Right lobe of liver (tissue), 6 donors: ENCODE measurements at regions not wholly inside any gene's neighbourhood (a gene's known extent, or its start where the extent isn't known, plus 50 kb on each side); places are given as distances from the start of the nearest gene placed in this dataset.

ENCODE experiments used
- ATAC-seq, 4 donors: fragments of 200-7000 bp; cut with Tn5 transposase; one replicate each; pipeline ENCODE4 v1.9.1; 2020; ENCODE audit warnings: mild to moderate bottlenecking in 4 of 4, moderate library complexity in 4 of 4
- DNase-seq, 3 donors: peaks; one replicate each; pipeline ENCODE4 v3.0.0-alpha.2; 2020
- H3K27ac ChIP-seq, 3 donors: fragments of 200-600 bp; one replicate each; pipeline ENCODE4 v1.8.0; 2022
- H3K27me3 ChIP-seq, 2 donors: fragments of 200-600 bp; one replicate each; pipeline ENCODE4 v1.8.0; 2022
- H3K36me3 ChIP-seq, 4 donors: fragments of 200-600 bp; sonication (generic) in 1 of 4; one replicate each; pipeline versions ENCODE4 v1.5.1 to v1.8.0; 2017 to 2022; ENCODE audit warnings: control low read depth in 1 of 4
- H3K4me1 ChIP-seq, 4 donors: fragments of 200-600 bp; sonication (generic) in 1 of 4; one replicate each; pipeline versions ENCODE4 v1.5.1 to v1.8.0; 2017 to 2022; ENCODE audit warnings: control low read depth in 1 of 4
- H3K4me3 ChIP-seq, 3 donors: fragments of 200-600 bp; one replicate each; pipeline ENCODE4 v1.8.0; 2022
- H3K9me3 ChIP-seq, 4 donors: fragments of 200-600 bp; sonication (generic) in 1 of 4; one replicate each; pipeline versions ENCODE4 v1.5.1 to v1.8.0; 2017 to 2022; ENCODE audit warnings: control low read depth in 1 of 4
- CTCF ChIP-seq, 4 donors: fragments of 200-600 bp in 3 of 4; fragments of 450-650 bp in 1 of 4; IDR thresholded peaks; one replicate each; pipeline versions ENCODE4 v1.5.1 to v1.8.0; 2016 to 2022; ENCODE audit warnings: antibody characterized with exemption in 4 of 4, mild to moderate bottlenecking in 2 of 4
- POLR2A ChIP-seq: fragments of 450-650 bp; IDR thresholded peaks from one replicate; pipeline ENCODE4 v1.6.1; 2017; ENCODE audit warnings: antibody characterized with exemption, mild to moderate bottlenecking
- WGBS: methylation state at CpG from one replicate; pipeline ENCODE4 v1.1.6; 2018; ENCODE audit warnings: low coverage, low lambda C conversion rate; ENCODE audit not compliant: insufficient coverage; ENCODE audit errors: missing lambda C conversion rate; 5-methylcytosine and 5-hydroxymethylcytosine counted together
- intact Hi-C, 2 donors: fragments of 100-400 bp; cut with DNase I; formaldehyde crosslinking; loops; one replicate each; pipeline versions ENCODE4 v1.11.2 to v1.14.1; 2022
- donor health status: DM: no; HTN: yes; CAD: no.
- donor health status: DM: no; HTN: no; CAD: no.
- donor health status: DM: no; HTN: no; CAD: no.
- donor health status: DM: no; HTN: yes; CAD: no.
- donor health status: DM: no; HTN: yes; CAD: no.

- Histone ChIP-seq H3K9me3 (no peaks in the 10 kb centered on the region), H3K36me3 (no peaks in the 10 kb centered on the region), H3K4me1 (no peaks in the 10 kb centered on the region), H3K27ac (no peak overlapping the region), H3K27me3 (no peaks in the 10 kb centered on the region), H3K4me3 (no peak overlapping the region)
- DNase-seq (no peak), ATAC-seq (no peak)
- TF ChIP-seq CTCF (IDR thresholded peaks at IDR 0.05) (no peak), POLR2A (no peak)
- WGBS, result 32% methylated on average over 5 of the region's 5 CpGs
- intact Hi-C loops, result no loop called here
Measured at GRCh38 chr16:26959416-26960009, 107.2 kb upstream of the C16orf82 start.

GRCh38 chr16:26961459-26961858 lies 105.3 kb upstream of the C16orf82 start:
- no peak for TF ChIP-seq POLR2A
- no peak for TF ChIP-seq CTCF (IDR thresholded peaks at IDR 0.05)
- intact Hi-C loops, result no loop called here
- ATAC-seq, result no peak

GRCh38 chr16:26963109-26963508 lies 103.6 kb upstream of the C16orf82 start:
- no peak for DNase-seq
- H3K27me3 ChIP-seq, result no peaks in the 10 kb centered on the region
- no peaks in the 10 kb centered on the region for H3K4me1 ChIP-seq
- no peak overlapping the region for H3K27ac ChIP-seq
- WGBS, result 49% methylated on average over 3 of the region's 4 CpGs
- H3K4me3 ChIP-seq, result no peak overlapping the region
- no peaks in the 10 kb centered on the region for H3K36me3 ChIP-seq
- no peaks in the 10 kb centered on the region for H3K9me3 ChIP-seq
- TF ChIP-seq POLR2A (no peak), CTCF (IDR thresholded peaks at IDR 0.05) (peak in 1 of 4 donors; percentile 23)
- no peak for ATAC-seq
- intact Hi-C loops, result no loop called here

More at GRCh38 chr16:26961459-26961858, 105.3 kb upstream of the C16orf82 start:
- H3K27ac ChIP-seq, result no peak overlapping the region
- H3K4me1 ChIP-seq, result no peaks in the 10 kb centered on the region
- H3K4me3 ChIP-seq, result no peak overlapping the region
- no peaks in the 10 kb centered on the region for H3K9me3 ChIP-seq
- no peaks in the 10 kb centered on the region for H3K27me3 ChIP-seq
- H3K36me3 ChIP-seq, result no peaks in the 10 kb centered on the region
- no peak for DNase-seq

GRCh38 chr16:26969589-26970231 lies 97.0 kb upstream of the C16orf82 start:
- Histone ChIP-seq H3K4me3 (no peak overlapping the region), H3K27ac (no peak overlapping the region), H3K9me3 (no peaks in the 10 kb centered on the region), H3K27me3 (no peaks in the 10 kb centered on the region), H3K36me3 (no peaks in the 10 kb centered on the region), H3K4me1 (no peaks in the 10 kb centered on the region)
- TF ChIP-seq POLR2A (no peak), CTCF (IDR thresholded peaks at IDR 0.05) (no peak)
- intact Hi-C loops, result no loop called here
- WGBS, result 69% methylated on average over 6 of the region's 6 CpGs
- no peak for DNase-seq
- no peak for ATAC-seq
